H1 (cell line): ENCODE measurements at regions not wholly inside any gene's neighbourhood (a gene's known extent, or its start where the extent isn't known, plus 50 kb on each side); places are given as distances from the start of the nearest gene placed in this dataset.

ENCODE experiments used
- CTCF ChIA-PET: fragments of 300-600 bp; sonication (Branson Sonifier 250); formaldehyde crosslinking; loops from one replicate; lab custom pipeline; 2021; ENCODE audit not compliant: partially characterized antibody; lab: Charles Lee
- POLR2A ChIA-PET: fragments of 300-600 bp; sonication (Branson Sonifier 250); formaldehyde crosslinking; loops from one replicate; lab custom pipeline; 2021; ENCODE audit warnings: inconsistent platforms; ENCODE audit not compliant: partially characterized antibody; lab: Charles Lee
- DNase-seq, 2 experiments: peaks; one replicate each; pipeline versions ENCODE4 v3.0.0 to v3.0.0-alpha.2; 2010 to 2022; ENCODE audit warnings: low spot score in 2 of 2, low read depth in 1 of 2, mixed read lengths in 1 of 2
- FAIRE-seq: peaks from 2 replicates; lab custom pipeline; 2011; peaks lifted over from hg19 to GRCh38; lab: Jason Lieb, UNC
- H2AFZ ChIP-seq: 2 replicates; pipeline ENCODE4 v1.8.1; 2012; ENCODE audit warnings: low read length, inconsistent platforms
- H2AK5ac ChIP-seq: 2 replicates; pipeline ENCODE4 v1.6.1; 2013; ENCODE audit warnings: low read depth, low read length
- H2BK120ac ChIP-seq: replicated peaks from 2 replicates; pipeline ENCODE3; 2013; ENCODE audit warnings: low read depth, low read length, inconsistent platforms
- H2BK12ac ChIP-seq: 2 replicates; pipeline ENCODE4 v1.6.1; 2013; ENCODE audit warnings: low read depth, low read length
- H2BK15ac ChIP-seq: 2 replicates; pipeline ENCODE4 v1.6.1; 2013; ENCODE audit warnings: low read length
- H2BK20ac ChIP-seq: 2 replicates; pipeline ENCODE4 v1.6.1; 2013; ENCODE audit warnings: low read length
- H2BK5ac ChIP-seq: 2 replicates; pipeline ENCODE4 v1.6.1; 2013; ENCODE audit warnings: low read depth, low read length
- H3K14ac ChIP-seq: 2 replicates; pipeline ENCODE4 v1.6.1; 2013; ENCODE audit warnings: inconsistent platforms; ENCODE audit not compliant: insufficient read length
- H3K18ac ChIP-seq: 2 replicates; pipeline ENCODE4 v1.6.1; 2013; ENCODE audit warnings: low read length; ENCODE audit errors: extremely low read depth
- H3K23ac ChIP-seq: 2 replicates; pipeline ENCODE4 v1.6.1; 2013; ENCODE audit warnings: inconsistent platforms; ENCODE audit not compliant: insufficient read length
- H3K23me2 ChIP-seq: 2 replicates; pipeline ENCODE4 v1.6.1; 2013; ENCODE audit warnings: low read depth, low read length
- H3K27ac ChIP-seq: 2 replicates; pipeline ENCODE4 v1.6.1; 2011; ENCODE audit warnings: low read depth, low read length, inconsistent platforms
- H3K27me3 ChIP-seq, 4 experiments: replicated peaks in 1 of 4; 1 replicate in 1 of 4; 2 replicates in 3 of 4; pipeline versions ENCODE4 v1.6.1 to v1.8.1; 2011 to 2013; ENCODE audit warnings: low read length in 3 of 4, mild to moderate bottlenecking in 3 of 4, inconsistent platforms in 2 of 4, mixed read lengths in 2 of 4, moderate library complexity in 1 of 4; ENCODE audit not compliant: control insufficient read depth in 3 of 4, insufficient read depth in 3 of 4; ENCODE audit errors: extremely low read depth in 1 of 4
- H3K36me3 ChIP-seq, 4 experiments: 2 replicates each; pipeline versions ENCODE4 v1.6.1 to v1.8.1; 2011 to 2013; ENCODE audit warnings: mild to moderate bottlenecking in 4 of 4, low read length in 3 of 4, moderate library complexity in 2 of 4, control low read depth in 1 of 4, inconsistent platforms in 1 of 4; ENCODE audit not compliant: insufficient read depth in 4 of 4, control insufficient read depth in 2 of 4
- H3K4ac ChIP-seq: replicated peaks from 2 replicates; pipeline ENCODE3; 2013; ENCODE audit warnings: low read length, low read depth, mixed read lengths, inconsistent platforms; ENCODE audit not compliant: insufficient read length
- H3K4me1 ChIP-seq, 4 experiments: replicated peaks in 1 of 4; 1 replicate in 1 of 4; 2 replicates in 3 of 4; pipeline versions ENCODE4 v1.6.1 to v1.8.1; 2011 to 2013; ENCODE audit warnings: low read length in 3 of 4, inconsistent platforms in 2 of 4, mixed read lengths in 1 of 4; ENCODE audit not compliant: insufficient read depth in 4 of 4, control insufficient read depth in 3 of 4
- H3K4me2 ChIP-seq, 2 experiments: 2 replicates each; pipeline versions ENCODE4 v1.6.1 to v1.8.1; 2011 to 2013; ENCODE audit warnings: low read depth in 2 of 2, low read length in 2 of 2, control low read depth in 1 of 2, inconsistent platforms in 1 of 2, mild to moderate bottlenecking in 1 of 2; ENCODE audit not compliant: insufficient read depth in 1 of 2
- H3K4me3 ChIP-seq, 4 experiments: fragments of 200-600, 300-600 bp in 1 of 4; sonication (generic), shearing (Covaris generic), sonication (Bioruptor Twin) in 1 of 4; 2 replicates each; pipeline versions ENCODE4 v1.5.1 to v1.8.1; 2011 to 2016; ENCODE audit warnings: low read length in 4 of 4, low read depth in 3 of 4, control low read depth in 2 of 4, inconsistent platforms in 2 of 4, mild to moderate bottlenecking in 2 of 4, mixed read lengths in 1 of 4, moderate library complexity in 1 of 4; ENCODE audit not compliant: insufficient read depth in 2 of 4; ENCODE audit errors: extremely low read depth in 1 of 4
- H3K56ac ChIP-seq: replicated peaks from 2 replicates; pipeline ENCODE3; 2013; ENCODE audit warnings: low read depth, mild to moderate bottlenecking, mixed read lengths, low read length, inconsistent platforms; ENCODE audit not compliant: insufficient read length
- H3K79me1 ChIP-seq: 2 replicates; pipeline ENCODE4 v1.6.1; 2013; ENCODE audit warnings: low read depth, low read length, control low read depth
- H3K79me2 ChIP-seq, 2 experiments: 2 replicates each; pipeline versions ENCODE4 v1.6.1 to v1.8.1; 2012 to 2013; ENCODE audit warnings: low read length in 2 of 2, mild to moderate bottlenecking in 2 of 2, inconsistent platforms in 1 of 2; ENCODE audit not compliant: insufficient read depth in 2 of 2, control insufficient read depth in 1 of 2
- H3K9ac ChIP-seq, 4 experiments: replicated peaks in 1 of 4; 1 replicate in 1 of 4; 2 replicates in 3 of 4; pipeline versions ENCODE4 v1.6.1 to v1.8.1; 2011 to 2013; ENCODE audit warnings: low read depth in 3 of 4, low read length in 3 of 4, control low read depth in 2 of 4, mild to moderate bottlenecking in 2 of 4, moderate library complexity in 2 of 4, inconsistent platforms in 1 of 4; ENCODE audit errors: extremely low read depth in 1 of 4
- H3K9me3 ChIP-seq, 2 experiments: 2 replicates each; pipeline versions ENCODE4 v1.6.1 to v1.8.1; 2012 to 2013; ENCODE audit warnings: mild to moderate bottlenecking in 2 of 2, moderate library complexity in 2 of 2, control low read depth in 1 of 2, inconsistent platforms in 1 of 2, low read depth in 1 of 2, low read length in 1 of 2, mixed read lengths in 1 of 2; ENCODE audit not compliant: insufficient read depth in 2 of 2
- H4K20me1 ChIP-seq, 2 experiments: replicated peaks in 1 of 2; 2 replicates each; pipeline versions ENCODE3 to v1.8.1; 2011 to 2013; ENCODE audit warnings: inconsistent platforms in 2 of 2, low read length in 2 of 2, mild to moderate bottlenecking in 1 of 2; ENCODE audit not compliant: insufficient read depth in 2 of 2, control insufficient read depth in 1 of 2
- H4K5ac ChIP-seq: 2 replicates; pipeline ENCODE4 v1.6.1; 2013; ENCODE audit warnings: low read length, low read depth, mixed read lengths, inconsistent platforms; ENCODE audit not compliant: insufficient read length
- H4K8ac ChIP-seq: 2 replicates; pipeline ENCODE4 v1.8.0; 2013; ENCODE audit warnings: mild to moderate bottlenecking, moderate library complexity, low read length, inconsistent platforms; ENCODE audit not compliant: insufficient read depth; ENCODE audit errors: extremely low read depth
- H4K91ac ChIP-seq: replicated peaks from 2 replicates; pipeline ENCODE3; 2013; ENCODE audit warnings: low read length, mixed read lengths, inconsistent platforms; ENCODE audit not compliant: insufficient read length
- ATF3 ChIP-seq: IDR thresholded peaks from 2 replicates; pipeline ENCODE4 v1.6.1; 2011; ENCODE audit warnings: low read depth, mild to moderate bottlenecking, low read length; ENCODE audit not compliant: insufficient read depth
- CHD2 ChIP-seq: IDR thresholded peaks from 2 replicates; pipeline ENCODE4 v1.6.1; 2012; ENCODE audit warnings: low read length, improper control_type of control experiment
- CREB1 ChIP-seq: IDR thresholded peaks from 2 replicates; pipeline ENCODE4 v1.6.1; 2012; ENCODE audit warnings: inconsistent platforms
- EGR1 ChIP-seq: IDR thresholded peaks from 2 replicates; pipeline ENCODE4 v1.6.1; 2011; ENCODE audit warnings: low read depth, low read length, borderline replicate concordance
- EP300 ChIP-seq, 2 experiments: IDR thresholded peaks; 1 replicate in 1 of 2; 2 replicates in 1 of 2; pipeline ENCODE4 v1.6.1; 2011 to 2012; ENCODE audit warnings: low read depth in 2 of 2, low read length in 2 of 2, mild to moderate bottlenecking in 2 of 2, borderline replicate concordance in 1 of 2, inconsistent platforms in 1 of 2, moderate library complexity in 1 of 2
- JUN ChIP-seq: IDR thresholded peaks from 2 replicates; pipeline ENCODE4 v1.6.1; 2011; ENCODE audit warnings: low read depth, mild to moderate bottlenecking, improper control_type of control experiment, low read length
- JUND ChIP-seq: IDR thresholded peaks from 2 replicates; pipeline ENCODE4 v1.6.1; 2011; ENCODE audit warnings: mild to moderate bottlenecking, improper control_type of control experiment, low read length
- RNF2 ChIP-seq: fragments of 200-900, 300-1000 bp; sonication (generic); IDR thresholded peaks from 2 replicates; pipeline ENCODE4 v1.7.1; 2016; ENCODE audit warnings: borderline replicate concordance, low read depth, mild to moderate bottlenecking, antibody characterized with exemption, low read length; ENCODE audit not compliant: poor library complexity, severe bottlenecking; ENCODE audit errors: missing control alignments
- RXRA ChIP-seq: IDR thresholded peaks from 2 replicates; pipeline ENCODE4 v1.6.1; 2011; ENCODE audit warnings: low read depth, mild to moderate bottlenecking, low read length, moderate library complexity; ENCODE audit not compliant: insufficient read depth
- SAP30 ChIP-seq: fragments of 300-600 bp; sonication (generic); IDR thresholded peaks from 2 replicates; pipeline ENCODE4 v1.7.1; 2012; ENCODE audit warnings: low read length, moderate library complexity, mild to moderate bottlenecking, inconsistent platforms; ENCODE audit not compliant: insufficient read depth, insufficient replicate concordance
- SIRT6 ChIP-seq: IDR thresholded peaks from one replicate; pipeline ENCODE4 v1.7.1; 2012; ENCODE audit warnings: low read length, inconsistent platforms
- SP1 ChIP-seq: IDR thresholded peaks from 2 replicates; pipeline ENCODE4 v1.6.1; 2011; ENCODE audit warnings: low read depth, low read length
- SUZ12 ChIP-seq: fragments of 200-600 bp; sonication (generic); IDR thresholded peaks from 2 replicates; pipeline ENCODE4 v1.6.1; 2012; ENCODE audit warnings: mild to moderate bottlenecking, inconsistent platforms, low read length, moderate library complexity, mixed read lengths
- TAF7 ChIP-seq: optimal IDR thresholded peaks from 2 replicates; pipeline ENCODE3; 2011; ENCODE audit warnings: low read depth, mild to moderate bottlenecking, inconsistent platforms, low read length, moderate library complexity, borderline replicate concordance
- YY1 ChIP-seq: IDR thresholded peaks from 2 replicates; pipeline ENCODE4 v1.6.1; 2011; ENCODE audit warnings: low read depth, mild to moderate bottlenecking, low read length
- WGBS, 2 experiments: shearing (Covaris generic) in 1 of 2; methylation state at CpG; one replicate each; pipeline versions ENCODE4 v1.1.6 to v1.1.7; 2013 to 2015; ENCODE audit warnings: low lambda C conversion rate in 2 of 2, mixed read lengths in 2 of 2, inconsistent platforms in 1 of 2, low coverage in 1 of 2, missing lambda C conversion rate in 1 of 2; ENCODE audit not compliant: insufficient replicate concordance in 2 of 2, insufficient coverage in 1 of 2, insufficient read length in 1 of 2; ENCODE audit errors: extremely low coverage in 1 of 2, missing lambda C conversion rate in 1 of 2; 5-methylcytosine and 5-hydroxymethylcytosine counted together

GRCh38 chr10:4622384-4622783 is 203.6 kb upstream of the AKR1E2 start:
- Histone ChIP-seq H4K8ac (no peak overlapping the region), H3K9me3 (0 out of 4 replicates have a peak, but pooled peaks cover 0 to 4% of the 10 kb centered on the region in 2 experiments), H2BK5ac (no peak overlapping the region), H3K4ac (no peak overlapping the region), H3K23ac (no peak overlapping the region), H2AK5ac (no peak overlapping the region), H3K4me1 (no peaks in the 10 kb centered on the region), H3K79me1 (no peaks in the 10 kb centered on the region), H3K27me3 (no peaks in the 10 kb centered on the region), H3K23me2 (no peaks in the 10 kb centered on the region), H4K20me1 (no peaks in the 10 kb centered on the region), H3K79me2 (no peaks in the 10 kb centered on the region), H2BK20ac (no peak overlapping the region), H4K91ac (no peak overlapping the region), H3K36me3 (no peaks in the 10 kb centered on the region), H3K14ac (no peak overlapping the region), H3K4me2 (no peak overlapping the region), H3K4me3 (no peak overlapping the region), H2BK15ac (no peak overlapping the region), H3K27ac (no peak overlapping the region), H4K5ac (no peak overlapping the region), H3K18ac (no peak overlapping the region), H3K56ac (no peak overlapping the region), H2BK120ac (no peak overlapping the region), H3K9ac (no peak overlapping the region), H2BK12ac (no peak overlapping the region), H2AFZ (no peak overlapping the region)
- ChIA-PET CTCF (interaction anchor here (0.8 kb wide), 1 partner anchor 12 kb away, joined by 3 read pairs; no protein-coding TSS in a partner anchor), POLR2A (no interaction called here)
- FAIRE-seq (no peak), DNase-seq (no peak)
- 92% methylated on average over 2 of the region's 2 CpGs; no CpG with 5 or more reads in 1 of the 2 experiments for WGBS, 2 experiments
- no peak for TF ChIP-seq SUZ12
- no peak for TF ChIP-seq CREB1
- no peak for TF ChIP-seq ATF3
- TF ChIP-seq JUND = no peak
- TF ChIP-seq TAF7 = no peak
- no peak for TF ChIP-seq JUN
- no peak for TF ChIP-seq RXRA
- TF ChIP-seq SAP30 = no peak
- no peak for TF ChIP-seq EP300 (IDR thresholded peaks at IDR 0.05; ENCODE audit: borderline replicate concordance in 1 of 2, low read depth in 2 of 2, low read length in 2 of 2)
- no peak for TF ChIP-seq CHD2
- no peak for TF ChIP-seq RNF2
- no peak for TF ChIP-seq EGR1
- TF ChIP-seq YY1 = no peak
- TF ChIP-seq SP1 = no peak
- no peak for TF ChIP-seq SIRT6
